A549 (cell line): ENCODE measurements at regions not wholly inside any gene's neighbourhood (a gene's known extent, or its start where the extent isn't known, plus 50 kb on each side); places are given as distances from the start of the nearest gene placed in this dataset.
A peak's percentile ranks its signal among the peaks of the same experiment; 100 is the strongest.

Experiments used
- ATAC-seq, 2 experiments: fragments of 200-7000 bp in 1 of 2; fragments of >200 bp in 1 of 2; cut with Nextera tagmentation in 1 of 2; cut with Tn5 transposase in 1 of 2; 3 replicates each; pipeline versions ENCODE4 v1.8.0 to v1.9.1; 2018 to 2020; ENCODE audit warnings: mild to moderate bottlenecking in 1 of 2, moderate library complexity in 1 of 2
- CTCF ChIA-PET: fragments of 300-600 bp; sonication (Branson Sonifier 250); formaldehyde crosslinking; extraction: SDS; loops from one replicate; lab custom pipeline; 2021; ENCODE audit warnings: antibody characterized with exemption, inconsistent platforms; lab: Yijun Ruan, JAX
- POLR2A ChIA-PET: fragments of 350-600 bp; formaldehyde crosslinking; extraction: SDS; loops from one replicate; lab custom pipeline; 2021; ENCODE audit warnings: antibody characterized with exemption, inconsistent platforms; lab: Yijun Ruan, JAX
- DNase-seq, 2 experiments: peaks; one replicate each; pipeline versions ENCODE4 v3.0.0 to v3.0.0-alpha.2; 2011 to 2016; ENCODE audit warnings: low read depth in 1 of 2, low spot score in 1 of 2
- FAIRE-seq: peaks from 2 replicates; lab custom pipeline; 2011; peaks lifted over from hg19 to GRCh38; lab: Jason Lieb, UNC
- H3K27ac ChIP-seq, 2 experiments: fragments of >200 bp; sonication (Bioruptor Twin); formaldehyde crosslinking; 3 replicates each; pipeline ENCODE4 v1.5.1; 2016 to 2017
- H3K4me1 ChIP-seq: fragments of >200 bp; sonication (Bioruptor Twin); formaldehyde crosslinking; 3 replicates; pipeline ENCODE4 v1.6.1; 2016
- H3K4me2 ChIP-seq: fragments of >200 bp; sonication (Bioruptor Twin); formaldehyde crosslinking; 3 replicates; pipeline ENCODE4 v1.6.1; 2016
- H3K4me3 ChIP-seq: fragments of >200 bp; sonication (Bioruptor Twin); formaldehyde crosslinking; 3 replicates; pipeline ENCODE4 v1.5.1; 2016
- H3K9me3 ChIP-seq: fragments of >200 bp; sonication (Bioruptor Twin); formaldehyde crosslinking; 3 replicates; pipeline ENCODE4 v1.6.1; 2016
- BHLHE40 ChIP-seq: IDR thresholded peaks from 2 replicates; pipeline ENCODE4 v1.6.1; 2012; ENCODE audit warnings: low read depth, low read length, inconsistent platforms
- CBX8 ChIP-seq: fragments of 200-600 bp; sonication (generic); IDR thresholded peaks from 2 replicates; pipeline ENCODE4 v1.6.1; 2016
- EHF ChIP-seq: fragments of 250-450 bp; sonication (Bioruptor Pico); IDR thresholded peaks from 2 replicates; pipeline ENCODE4 v1.5.0; 2020; ENCODE audit warnings: mild to moderate bottlenecking
- EHMT2 ChIP-seq: fragments of 200-600 bp; sonication (generic); IDR thresholded peaks from 2 replicates; pipeline ENCODE4 v1.6.1; 2016; ENCODE audit warnings: antibody characterized with exemption, low read depth, mild to moderate bottlenecking, moderate library complexity
- EP300 ChIP-seq, 2 experiments: fragments of >200 bp; sonication (Bioruptor Twin); formaldehyde crosslinking; IDR thresholded peaks; 2 replicates in 1 of 2; 3 replicates in 1 of 2; pipeline ENCODE4 v1.6.1; 2016 to 2017
- FOSB ChIP-seq: fragments of 250-450 bp; sonication (Bioruptor Pico); IDR thresholded peaks from 2 replicates; pipeline ENCODE4 v1.5.0; 2020; ENCODE audit warnings: mild to moderate bottlenecking, moderate library complexity
- HEYL ChIP-seq: fragments of 250-450 bp; sonication (Bioruptor Pico); IDR thresholded peaks from 2 replicates; pipeline ENCODE4 v1.8.0; 2021; ENCODE audit warnings: mild to moderate bottlenecking, moderate library complexity
- HOXB5 ChIP-seq: fragments of 250-450 bp; sonication (Bioruptor Pico); IDR thresholded peaks from 2 replicates; pipeline ENCODE4 v1.5.0; 2020; ENCODE audit warnings: mild to moderate bottlenecking, moderate library complexity
- KDM1A ChIP-seq: fragments of 200-600 bp; sonication (generic); IDR thresholded peaks from 2 replicates; pipeline ENCODE4 v1.6.1; 2016; ENCODE audit warnings: low read depth, mild to moderate bottlenecking
- MAZ ChIP-seq: fragments of 150-350 bp; IDR thresholded peaks from 2 replicates; pipeline ENCODE4 v1.6.1; 2014; ENCODE audit warnings: antibody characterized with exemption, low read depth, low read length, borderline replicate concordance
- NFE2L2 ChIP-seq: fragments of 150-350 bp; conservative IDR thresholded peaks from 2 replicates; pipeline ENCODE4 v1.6.1; 2014; ENCODE audit warnings: low read length
- POLR2A ChIP-seq: IDR thresholded peaks from 2 replicates; pipeline ENCODE4 v1.6.1; 2012; ENCODE audit warnings: mild to moderate bottlenecking, low read length
- RARB ChIP-seq: fragments of 250-450 bp; sonication (Bioruptor Pico); IDR thresholded peaks from 2 replicates; pipeline ENCODE4 v1.8.0; 2021; ENCODE audit warnings: mild to moderate bottlenecking, moderate library complexity
- RFX5 ChIP-seq: fragments of 450-650 bp; IDR thresholded peaks from 2 replicates; pipeline ENCODE4 v1.7.1; 2014; ENCODE audit warnings: antibody characterized with exemption, mild to moderate bottlenecking, moderate library complexity
- SMC3 ChIP-seq: fragments of >200 bp; sonication (Bioruptor Twin); formaldehyde crosslinking; IDR thresholded peaks from 3 replicates; pipeline ENCODE4 v1.6.1; 2018; ENCODE audit warnings: inconsistent platforms
- TFCP2L1 ChIP-seq: fragments of 250-450 bp; sonication (Bioruptor Pico); IDR thresholded peaks from 2 replicates; pipeline ENCODE4 v1.5.0; 2021; ENCODE audit warnings: mild to moderate bottlenecking
- ZC3H11A ChIP-seq: fragments of 450-650 bp; IDR thresholded peaks from 2 replicates; pipeline ENCODE4 v1.6.1; 2014; ENCODE audit warnings: antibody characterized with exemption, mild to moderate bottlenecking
- WGBS: methylation state at CpG from one replicate; pipeline ENCODE4 v1.1.6; 2017; ENCODE audit errors: missing lambda C conversion rate; 5-methylcytosine and 5-hydroxymethylcytosine counted together
- TF ChIP-seq, protein P1 (sequence below): fragments of >200 bp; sonication (Bioruptor Twin); formaldehyde crosslinking; IDR thresholded peaks from 3 replicates; pipeline ENCODE4 v1.6.1; 2016
- TF ChIP-seq, protein P2 (sequence below): IDR thresholded peaks from 2 replicates; pipeline ENCODE4 v1.6.1; 2012
- TF ChIP-seq, protein P3 (sequence below): IDR thresholded peaks from 2 replicates; pipeline ENCODE4 v1.6.1; 2012
- TF ChIP-seq, protein P4 (sequence below): fragments of 200-600 bp; sonication (generic); IDR thresholded peaks from 2 replicates; pipeline ENCODE4 v1.6.1; 2016; ENCODE audit warnings: antibody characterized with exemption, mild to moderate bottlenecking, moderate library complexity
- TF ChIP-seq, protein P5 (sequence below): fragments of 250-450 bp; sonication (Bioruptor Pico); IDR thresholded peaks from 2 replicates; pipeline ENCODE4 v1.5.0; 2021; ENCODE audit warnings: mild to moderate bottlenecking, moderate library complexity, borderline replicate concordance
- TF ChIP-seq, protein P6 (sequence below): fragments of 250-450 bp; sonication (Bioruptor Pico); IDR thresholded peaks from 2 replicates; pipeline ENCODE4 v1.5.0; 2020; ENCODE audit warnings: low read depth, mild to moderate bottlenecking, moderate library complexity
- TF ChIP-seq, protein P7 (sequence below): fragments of >200 bp; sonication (Bioruptor Twin); formaldehyde crosslinking; IDR thresholded peaks from 3 replicates; pipeline ENCODE4 v1.5.1; 2016
- TF ChIP-seq, protein P8 (sequence below): fragments of >200 bp; sonication (Bioruptor Twin); formaldehyde crosslinking; IDR thresholded peaks from 2 replicates; pipeline ENCODE4 v1.6.1; 2016

DNA sequence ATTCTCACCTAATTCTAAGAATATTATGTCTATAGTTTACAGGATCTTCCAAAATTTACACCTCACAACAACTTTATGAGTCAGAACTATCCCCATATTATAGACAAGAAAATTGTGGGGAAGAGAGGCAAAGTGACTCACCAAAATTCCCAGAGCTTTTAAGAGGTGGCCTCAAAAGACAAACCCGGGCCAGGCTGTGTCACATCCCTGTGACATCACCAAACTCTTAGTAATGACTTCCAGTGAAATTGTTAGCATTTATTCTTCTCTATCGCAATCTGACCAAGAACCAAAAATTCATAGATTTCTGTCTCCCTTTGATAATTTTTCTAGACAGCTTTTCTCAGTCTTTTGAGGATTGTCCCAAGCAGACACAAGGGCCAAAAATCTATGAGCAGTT, 134.3 kb downstream of the SNX19 start:
- FAIRE-seq (no peak), ATAC-seq (no peak), DNase-seq (peak; percentile 9 to 21)
- H3K4me1 ChIP-seq = peaks cover 15% of the 10 kb centered on the region
- WGBS = 25% methylated on average over 2 of the region's 2 CpGs
- TF ChIP-seq ZC3H11A (no peak), CBX8 (no peak), EHF (CRISPR knock-in tag) (no peak), SMC3 (no peak), RARB (no peak), RFX5 (no peak), EP300 (IDR thresholded peaks at IDR 0.05) (no peak), KDM1A (no peak), FOSB (no peak), NFE2L2 (no peak), EHMT2 (no peak)
- TF ChIP-seq, protein P1, sequence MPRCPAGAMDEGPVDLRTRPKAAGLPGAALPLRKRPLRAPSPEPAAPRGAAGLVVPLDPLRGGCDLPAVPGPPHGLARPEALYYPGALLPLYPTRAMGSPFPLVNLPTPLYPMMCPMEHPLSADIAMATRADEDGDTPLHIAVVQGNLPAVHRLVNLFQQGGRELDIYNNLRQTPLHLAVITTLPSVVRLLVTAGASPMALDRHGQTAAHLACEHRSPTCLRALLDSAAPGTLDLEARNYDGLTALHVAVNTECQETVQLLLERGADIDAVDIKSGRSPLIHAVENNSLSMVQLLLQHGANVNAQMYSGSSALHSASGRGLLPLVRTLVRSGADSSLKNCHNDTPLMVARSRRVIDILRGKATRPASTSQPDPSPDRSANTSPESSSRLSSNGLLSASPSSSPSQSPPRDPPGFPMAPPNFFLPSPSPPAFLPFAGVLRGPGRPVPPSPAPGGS = no peak
- TF ChIP-seq, protein P2, sequence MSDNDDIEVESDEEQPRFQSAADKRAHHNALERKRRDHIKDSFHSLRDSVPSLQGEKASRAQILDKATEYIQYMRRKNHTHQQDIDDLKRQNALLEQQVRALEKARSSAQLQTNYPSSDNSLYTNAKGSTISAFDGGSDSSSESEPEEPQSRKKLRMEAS = no peak
- TF ChIP-seq, protein P3, sequence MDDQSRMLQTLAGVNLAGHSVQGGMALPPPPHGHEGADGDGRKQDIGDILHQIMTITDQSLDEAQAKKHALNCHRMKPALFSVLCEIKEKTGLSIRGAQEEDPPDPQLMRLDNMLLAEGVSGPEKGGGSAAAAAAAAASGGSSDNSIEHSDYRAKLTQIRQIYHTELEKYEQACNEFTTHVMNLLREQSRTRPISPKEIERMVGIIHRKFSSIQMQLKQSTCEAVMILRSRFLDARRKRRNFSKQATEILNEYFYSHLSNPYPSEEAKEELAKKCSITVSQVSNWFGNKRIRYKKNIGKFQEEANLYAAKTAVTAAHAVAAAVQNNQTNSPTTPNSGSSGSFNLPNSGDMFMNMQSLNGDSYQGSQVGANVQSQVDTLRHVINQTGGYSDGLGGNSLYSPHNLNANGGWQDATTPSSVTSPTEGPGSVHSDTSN = no peak
- TF ChIP-seq, protein P4, sequence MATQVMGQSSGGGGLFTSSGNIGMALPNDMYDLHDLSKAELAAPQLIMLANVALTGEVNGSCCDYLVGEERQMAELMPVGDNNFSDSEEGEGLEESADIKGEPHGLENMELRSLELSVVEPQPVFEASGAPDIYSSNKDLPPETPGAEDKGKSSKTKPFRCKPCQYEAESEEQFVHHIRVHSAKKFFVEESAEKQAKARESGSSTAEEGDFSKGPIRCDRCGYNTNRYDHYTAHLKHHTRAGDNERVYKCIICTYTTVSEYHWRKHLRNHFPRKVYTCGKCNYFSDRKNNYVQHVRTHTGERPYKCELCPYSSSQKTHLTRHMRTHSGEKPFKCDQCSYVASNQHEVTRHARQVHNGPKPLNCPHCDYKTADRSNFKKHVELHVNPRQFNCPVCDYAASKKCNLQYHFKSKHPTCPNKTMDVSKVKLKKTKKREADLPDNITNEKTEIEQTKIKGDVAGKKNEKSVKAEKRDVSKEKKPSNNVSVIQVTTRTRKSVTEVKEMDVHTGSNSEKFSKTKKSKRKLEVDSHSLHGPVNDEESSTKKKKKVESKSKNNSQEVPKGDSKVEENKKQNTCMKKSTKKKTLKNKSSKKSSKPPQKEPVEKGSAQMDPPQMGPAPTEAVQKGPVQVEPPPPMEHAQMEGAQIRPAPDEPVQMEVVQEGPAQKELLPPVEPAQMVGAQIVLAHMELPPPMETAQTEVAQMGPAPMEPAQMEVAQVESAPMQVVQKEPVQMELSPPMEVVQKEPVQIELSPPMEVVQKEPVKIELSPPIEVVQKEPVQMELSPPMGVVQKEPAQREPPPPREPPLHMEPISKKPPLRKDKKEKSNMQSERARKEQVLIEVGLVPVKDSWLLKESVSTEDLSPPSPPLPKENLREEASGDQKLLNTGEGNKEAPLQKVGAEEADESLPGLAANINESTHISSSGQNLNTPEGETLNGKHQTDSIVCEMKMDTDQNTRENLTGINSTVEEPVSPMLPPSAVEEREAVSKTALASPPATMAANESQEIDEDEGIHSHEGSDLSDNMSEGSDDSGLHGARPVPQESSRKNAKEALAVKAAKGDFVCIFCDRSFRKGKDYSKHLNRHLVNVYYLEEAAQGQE = no peak
- TF ChIP-seq, protein P5, sequence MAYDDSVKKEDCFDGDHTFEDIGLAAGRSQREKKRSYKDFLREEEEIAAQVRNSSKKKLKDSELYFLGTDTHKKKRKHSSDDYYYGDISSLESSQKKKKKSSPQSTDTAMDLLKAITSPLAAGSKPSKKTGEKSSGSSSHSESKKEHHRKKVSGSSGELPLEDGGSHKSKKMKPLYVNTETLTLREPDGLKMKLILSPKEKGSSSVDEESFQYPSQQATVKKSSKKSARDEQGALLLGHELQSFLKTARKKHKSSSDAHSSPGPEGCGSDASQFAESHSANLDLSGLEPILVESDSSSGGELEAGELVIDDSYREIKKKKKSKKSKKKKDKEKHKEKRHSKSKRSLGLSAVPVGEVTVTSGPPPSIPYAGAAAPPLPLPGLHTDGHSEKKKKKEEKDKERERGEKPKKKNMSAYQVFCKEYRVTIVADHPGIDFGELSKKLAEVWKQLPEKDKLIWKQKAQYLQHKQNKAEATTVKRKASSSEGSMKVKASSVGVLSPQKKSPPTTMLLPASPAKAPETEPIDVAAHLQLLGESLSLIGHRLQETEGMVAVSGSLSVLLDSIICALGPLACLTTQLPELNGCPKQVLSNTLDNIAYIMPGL (CRISPR knock-in tag) = no peak
- POLR2A ChIA-PET = no interaction called here
- no peak overlapping the region for H3K4me3 ChIP-seq
- H3K9me3 ChIP-seq = no peaks in the 10 kb centered on the region
- 0 out of 6 replicates have a peak overlapping the region, but pooled peaks of 1 of the 2 experiments have one; percentile 3 for H3K27ac ChIP-seq
- CTCF ChIA-PET = no interaction called here
- peak overlapping the region; percentile 37 for H3K4me2 ChIP-seq

DNA sequence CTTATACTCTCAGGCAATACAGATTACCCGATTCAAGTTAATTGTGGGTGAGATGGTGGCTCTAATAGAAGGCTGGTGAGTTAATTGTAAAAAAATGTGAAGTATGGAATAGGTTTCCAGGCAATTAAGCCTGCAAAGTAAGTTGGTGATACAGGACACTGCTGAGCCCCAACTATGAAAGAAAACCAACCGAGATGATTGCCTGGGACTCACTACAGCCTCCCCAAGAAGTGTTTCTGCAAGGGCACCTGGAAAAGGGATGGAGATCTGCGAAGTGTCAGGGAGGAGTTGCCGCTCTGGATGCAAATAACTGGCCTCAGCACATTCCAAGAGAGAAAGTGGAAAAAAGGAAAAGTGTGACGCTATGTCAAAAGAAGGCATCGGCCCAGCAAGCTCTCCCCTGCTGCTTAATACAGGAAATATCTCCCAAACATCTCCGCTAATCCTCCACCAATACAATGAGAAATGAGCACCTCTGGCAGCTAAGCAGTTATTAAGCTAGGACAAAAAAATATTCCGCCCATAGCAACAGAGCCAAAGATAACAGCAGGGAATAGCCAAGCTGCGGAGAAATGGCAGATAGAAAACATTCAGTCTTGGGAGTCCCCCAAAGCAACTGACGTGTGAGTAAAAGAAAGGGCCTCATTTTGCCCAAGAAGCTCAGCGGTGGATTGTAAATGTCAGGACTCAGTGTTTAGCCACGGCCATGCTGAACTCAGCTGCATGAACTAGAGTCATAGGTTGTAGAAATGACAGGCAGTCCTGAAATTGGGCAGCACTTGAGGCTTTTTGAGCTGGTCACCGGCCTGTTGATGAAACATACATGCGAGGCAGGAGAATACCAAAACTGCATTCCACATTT, 133.7 kb downstream of the SNX19 start:
- no peak overlapping the region for H3K4me3 ChIP-seq
- H3K9me3 ChIP-seq = no peaks in the 10 kb centered on the region
- ChIA-PET CTCF (no interaction called here), POLR2A (no interaction called here)
- H3K4me1 ChIP-seq = peaks cover 20% of the 10 kb centered on the region
- DNase-seq = no peak
- FAIRE-seq = no peak
- ATAC-seq = no peak
- peak overlapping the region in 1 of 2 experiments; percentile 3; a peak in 1 of 6 replicates for H3K27ac ChIP-seq
- 81% methylated on average over 14 of the region's 14 CpGs for WGBS
- peak overlapping the region; percentile 37 for H3K4me2 ChIP-seq
- TF ChIP-seq, protein P6, sequence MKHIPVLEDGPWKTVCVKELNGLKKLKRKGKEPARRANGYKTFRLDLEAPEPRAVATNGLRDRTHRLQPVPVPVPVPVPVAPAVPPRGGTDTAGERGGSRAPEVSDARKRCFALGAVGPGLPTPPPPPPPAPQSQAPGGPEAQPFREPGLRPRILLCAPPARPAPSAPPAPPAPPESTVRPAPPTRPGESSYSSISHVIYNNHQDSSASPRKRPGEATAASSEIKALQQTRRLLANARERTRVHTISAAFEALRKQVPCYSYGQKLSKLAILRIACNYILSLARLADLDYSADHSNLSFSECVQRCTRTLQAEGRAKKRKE (CRISPR knock-in tag) = no peak
- TF ChIP-seq POLR2A = no peak
- no peak for TF ChIP-seq ZC3H11A
- TF ChIP-seq, protein P3 = no peak
- TF ChIP-seq CBX8 = no peak
- TF ChIP-seq, protein P7, sequence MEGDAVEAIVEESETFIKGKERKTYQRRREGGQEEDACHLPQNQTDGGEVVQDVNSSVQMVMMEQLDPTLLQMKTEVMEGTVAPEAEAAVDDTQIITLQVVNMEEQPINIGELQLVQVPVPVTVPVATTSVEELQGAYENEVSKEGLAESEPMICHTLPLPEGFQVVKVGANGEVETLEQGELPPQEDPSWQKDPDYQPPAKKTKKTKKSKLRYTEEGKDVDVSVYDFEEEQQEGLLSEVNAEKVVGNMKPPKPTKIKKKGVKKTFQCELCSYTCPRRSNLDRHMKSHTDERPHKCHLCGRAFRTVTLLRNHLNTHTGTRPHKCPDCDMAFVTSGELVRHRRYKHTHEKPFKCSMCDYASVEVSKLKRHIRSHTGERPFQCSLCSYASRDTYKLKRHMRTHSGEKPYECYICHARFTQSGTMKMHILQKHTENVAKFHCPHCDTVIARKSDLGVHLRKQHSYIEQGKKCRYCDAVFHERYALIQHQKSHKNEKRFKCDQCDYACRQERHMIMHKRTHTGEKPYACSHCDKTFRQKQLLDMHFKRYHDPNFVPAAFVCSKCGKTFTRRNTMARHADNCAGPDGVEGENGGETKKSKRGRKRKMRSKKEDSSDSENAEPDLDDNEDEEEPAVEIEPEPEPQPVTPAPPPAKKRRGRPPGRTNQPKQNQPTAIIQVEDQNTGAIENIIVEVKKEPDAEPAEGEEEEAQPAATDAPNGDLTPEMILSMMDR = no peak
- TF ChIP-seq, protein P8, sequence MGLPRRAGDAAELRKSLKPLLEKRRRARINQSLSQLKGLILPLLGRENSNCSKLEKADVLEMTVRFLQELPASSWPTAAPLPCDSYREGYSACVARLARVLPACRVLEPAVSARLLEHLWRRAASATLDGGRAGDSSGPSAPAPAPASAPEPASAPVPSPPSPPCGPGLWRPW = no peak
- TF ChIP-seq HEYL (CRISPR knock-in tag) = no peak
- TF ChIP-seq MAZ = no peak
- TF ChIP-seq TFCP2L1 (CRISPR knock-in tag) = no peak
- TF ChIP-seq HOXB5 = no peak
- TF ChIP-seq BHLHE40 = no peak
- no peak for TF ChIP-seq KDM1A
